ENCODE measurements at regions not wholly inside any gene's neighbourhood (a gene's known extent, or its start where the extent isn't known, plus 50 kb on each side); places are given as distances from the start of the nearest gene placed in this dataset.

DNA sequence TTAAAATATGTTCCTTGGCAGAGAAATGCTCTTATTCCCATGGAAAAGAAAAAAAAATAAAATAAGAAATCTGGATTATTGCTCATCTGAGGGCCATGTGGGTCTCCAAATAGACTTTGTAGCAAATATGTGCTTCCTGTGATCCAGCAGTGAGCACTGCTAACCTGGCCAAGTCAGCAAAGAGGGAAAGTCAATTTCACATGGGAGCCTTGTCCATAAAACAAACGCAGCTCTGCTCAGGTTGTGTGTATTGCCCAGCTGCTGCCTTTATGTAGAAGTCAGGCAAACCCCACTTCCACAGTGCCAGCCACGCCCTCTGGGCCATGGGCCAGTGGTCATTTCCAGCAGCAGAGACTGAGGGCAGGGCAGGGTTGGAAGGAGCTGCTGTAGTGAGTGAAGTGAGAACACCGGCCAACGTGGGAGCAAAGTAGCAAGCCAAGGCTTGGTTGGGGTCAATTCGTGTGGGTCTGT, 174.3 kb downstream of the LYPLAL1 start:
- TF ChIP-seq, protein P1, sequence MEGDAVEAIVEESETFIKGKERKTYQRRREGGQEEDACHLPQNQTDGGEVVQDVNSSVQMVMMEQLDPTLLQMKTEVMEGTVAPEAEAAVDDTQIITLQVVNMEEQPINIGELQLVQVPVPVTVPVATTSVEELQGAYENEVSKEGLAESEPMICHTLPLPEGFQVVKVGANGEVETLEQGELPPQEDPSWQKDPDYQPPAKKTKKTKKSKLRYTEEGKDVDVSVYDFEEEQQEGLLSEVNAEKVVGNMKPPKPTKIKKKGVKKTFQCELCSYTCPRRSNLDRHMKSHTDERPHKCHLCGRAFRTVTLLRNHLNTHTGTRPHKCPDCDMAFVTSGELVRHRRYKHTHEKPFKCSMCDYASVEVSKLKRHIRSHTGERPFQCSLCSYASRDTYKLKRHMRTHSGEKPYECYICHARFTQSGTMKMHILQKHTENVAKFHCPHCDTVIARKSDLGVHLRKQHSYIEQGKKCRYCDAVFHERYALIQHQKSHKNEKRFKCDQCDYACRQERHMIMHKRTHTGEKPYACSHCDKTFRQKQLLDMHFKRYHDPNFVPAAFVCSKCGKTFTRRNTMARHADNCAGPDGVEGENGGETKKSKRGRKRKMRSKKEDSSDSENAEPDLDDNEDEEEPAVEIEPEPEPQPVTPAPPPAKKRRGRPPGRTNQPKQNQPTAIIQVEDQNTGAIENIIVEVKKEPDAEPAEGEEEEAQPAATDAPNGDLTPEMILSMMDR (conservative IDR thresholded peaks at IDR 0.05) = no peak
- TF ChIP-seq EZH2 (IDR thresholded peaks at IDR 0.05; ENCODE audit: low read depth) = no peak
